IMR-90 (cell line): ENCODE measurements at regions not wholly inside any gene's neighbourhood (a gene's known extent, or its start where the extent isn't known, plus 50 kb on each side); places are given as distances from the start of the nearest gene placed in this dataset.

Source experiments
- ATAC-seq: fragments of 200-7000 bp; cut with Tn5 transposase; 2 replicates; pipeline ENCODE4 v1.9.1; 2020; ENCODE audit warnings: low read depth, mild to moderate bottlenecking, moderate library complexity
- BruUV-seq: library from RNA; stranded (reverse); fragments of 400-500 nt; replicated peaks from 2 replicates; lab custom pipeline; 2021; lab: Mats Ljungman, UMichigan
- CTCF ChIA-PET: fragments of 300-600 bp; formaldehyde crosslinking; extraction: SDS; loops from one replicate; lab custom pipeline; 2021; ENCODE audit warnings: antibody characterized with exemption; lab: Yijun Ruan, JAX
- POLR2A ChIA-PET: fragments of 300-600 bp; sonication (Branson Sonifier 250); formaldehyde crosslinking; loops from one replicate; lab custom pipeline; 2022; ENCODE audit warnings: antibody characterized with exemption; ENCODE audit not compliant: unreplicated experiment; lab: Charles Lee
- DNase-seq: peaks from one replicate; pipeline ENCODE4 v3.0.0; 2013
- H2AFZ ChIP-seq: replicated peaks from 2 replicates; pipeline ENCODE3; 2013; ENCODE audit warnings: low read length, mild to moderate bottlenecking; ENCODE audit not compliant: poor library complexity
- H2AK5ac ChIP-seq: 2 replicates; pipeline ENCODE4 v1.6.1; 2013; ENCODE audit warnings: low read depth, low read length, inconsistent platforms
- H2AK9ac ChIP-seq: replicated peaks from 2 replicates; pipeline ENCODE3; 2013; ENCODE audit warnings: mild to moderate bottlenecking, low read depth, low read length, moderate library complexity; ENCODE audit not compliant: poor library complexity
- H2BK120ac ChIP-seq: 2 replicates; pipeline ENCODE4 v1.6.1; 2013; ENCODE audit warnings: low read depth, low read length, inconsistent platforms
- H2BK15ac ChIP-seq: 3 replicates; pipeline ENCODE4 v1.6.1; 2013; ENCODE audit warnings: low read depth, low read length, inconsistent platforms
- H2BK20ac ChIP-seq: 2 replicates; pipeline ENCODE4 v1.6.1; 2013; ENCODE audit warnings: low read depth, mild to moderate bottlenecking, inconsistent platforms, low read length, moderate library complexity
- H2BK5ac ChIP-seq: 2 replicates; pipeline ENCODE4 v1.6.1; 2013; ENCODE audit warnings: mild to moderate bottlenecking, low read depth, low read length, inconsistent platforms; ENCODE audit not compliant: poor library complexity, severe bottlenecking
- H3K14ac ChIP-seq: replicated peaks from 2 replicates; pipeline ENCODE4 v1.6.1; 2013; ENCODE audit warnings: low read depth, low read length, inconsistent platforms
- H3K18ac ChIP-seq: 2 replicates; pipeline ENCODE4 v1.6.1; 2013; ENCODE audit warnings: low read depth, low read length, control low read depth
- H3K23ac ChIP-seq: 2 replicates; pipeline ENCODE4 v1.6.1; 2013; ENCODE audit warnings: low read depth, low read length, inconsistent platforms
- H3K27ac ChIP-seq: 2 replicates; pipeline ENCODE4 v1.5.1; 2013; ENCODE audit warnings: mild to moderate bottlenecking, control low read depth, low read length; ENCODE audit not compliant: insufficient read depth
- H3K27me3 ChIP-seq: 2 replicates; pipeline ENCODE4 v1.6.1; 2013; ENCODE audit warnings: low read length; ENCODE audit not compliant: control insufficient read depth, insufficient read depth
- H3K36me3 ChIP-seq: 2 replicates; pipeline ENCODE4 v1.6.1; 2013; ENCODE audit warnings: low read length, mixed read lengths; ENCODE audit not compliant: control insufficient read depth, insufficient read depth
- H3K4ac ChIP-seq: 2 replicates; pipeline ENCODE4 v1.6.1; 2013; ENCODE audit warnings: low read depth, low read length, inconsistent platforms
- H3K4me1 ChIP-seq: 2 replicates; pipeline ENCODE4 v1.6.1; 2013; ENCODE audit warnings: low read length, mixed read lengths; ENCODE audit not compliant: control insufficient read depth, insufficient read depth
- H3K4me2 ChIP-seq: 2 replicates; pipeline ENCODE4 v1.6.1; 2013; ENCODE audit warnings: low read depth, mild to moderate bottlenecking, control low read depth, low read length, moderate library complexity
- H3K4me3 ChIP-seq: 2 replicates; pipeline ENCODE4 v1.5.1; 2013; ENCODE audit warnings: low read depth, mild to moderate bottlenecking, control low read depth, low read length, moderate library complexity; ENCODE audit not compliant: insufficient read depth
- H3K56ac ChIP-seq: 2 replicates; pipeline ENCODE4 v1.6.1; 2013; ENCODE audit warnings: low read length, inconsistent platforms; ENCODE audit not compliant: insufficient read depth; ENCODE audit errors: extremely low read depth
- H3K79me1 ChIP-seq, 2 experiments: 2 replicates each; pipeline ENCODE4 v1.6.1; 2013; ENCODE audit warnings: low read length in 2 of 2, inconsistent platforms in 1 of 2, low read depth in 1 of 2
- H3K9ac ChIP-seq: 2 replicates; pipeline ENCODE4 v1.6.1; 2013; ENCODE audit warnings: low read depth, low read length, control low read depth
- H3K9me1 ChIP-seq: 2 replicates; pipeline ENCODE4 v1.6.1; 2013; ENCODE audit warnings: low read length, inconsistent platforms; ENCODE audit not compliant: insufficient read depth
- H3K9me3 ChIP-seq: 2 replicates; pipeline ENCODE4 v1.6.1; 2013; ENCODE audit warnings: low read length; ENCODE audit not compliant: control insufficient read depth, insufficient read depth
- H4K20me1 ChIP-seq: 2 replicates; pipeline ENCODE4 v1.6.1; 2013; ENCODE audit warnings: low read length, inconsistent platforms; ENCODE audit not compliant: insufficient read depth
- H4K5ac ChIP-seq: 2 replicates; pipeline ENCODE4 v1.6.1; 2013; ENCODE audit warnings: mild to moderate bottlenecking, low read depth, low read length, control low read depth
- H4K8ac ChIP-seq, 2 experiments: 2 replicates each; pipeline ENCODE4 v1.6.1; 2013; ENCODE audit warnings: low read depth in 2 of 2, low read length in 2 of 2, control low read depth in 1 of 2, inconsistent platforms in 1 of 2
- H4K91ac ChIP-seq: 2 replicates; pipeline ENCODE4 v1.6.1; 2013; ENCODE audit warnings: low read depth, low read length, inconsistent platforms; ENCODE audit not compliant: insufficient read depth
- BHLHE40 ChIP-seq: fragments of 150-350 bp; IDR thresholded peaks from 2 replicates; pipeline ENCODE4 v1.6.1; 2016; ENCODE audit warnings: mild to moderate bottlenecking, low read depth, low read length
- CHD1 ChIP-seq: IDR thresholded peaks from 2 replicates; pipeline ENCODE4 v1.6.1; 2012; ENCODE audit warnings: low read depth, low read length, improper control_type of control experiment
- CTCF ChIP-seq: conservative IDR thresholded peaks from 2 replicates; pipeline ENCODE4 v1.5.1; 2012; ENCODE audit warnings: mild to moderate bottlenecking, low read depth, low read length, improper control_type of control experiment
- ELK1 ChIP-seq: fragments of 150-350 bp; IDR thresholded peaks from 2 replicates; pipeline ENCODE4 v1.6.1; 2016; ENCODE audit warnings: low read depth, mild to moderate bottlenecking, low read length, moderate library complexity, borderline replicate concordance
- FOS ChIP-seq: fragments of 150-350 bp; IDR thresholded peaks from 2 replicates; pipeline ENCODE4 v1.6.1; 2016; ENCODE audit warnings: low read depth, low read length
- MAZ ChIP-seq: IDR thresholded peaks from 2 replicates; pipeline ENCODE4 v1.6.1; 2012; ENCODE audit warnings: low read depth, mild to moderate bottlenecking, low read length, improper control_type of control experiment, moderate library complexity, borderline replicate concordance
- POLR2A ChIP-seq: IDR thresholded peaks from 2 replicates; pipeline ENCODE4 v1.6.1; 2012; ENCODE audit warnings: mild to moderate bottlenecking, low read depth, low read length
- WGBS, 2 experiments: methylation state at CpG; one replicate each; pipeline versions ENCODE4 v1.1.5 to v1.1.7; 2013; ENCODE audit warnings: missing lambda C conversion rate in 2 of 2; ENCODE audit not compliant: insufficient read length in 1 of 2; ENCODE audit errors: extremely low coverage in 2 of 2; 5-methylcytosine and 5-hydroxymethylcytosine counted together
- dilution Hi-C: fragments of 300-500 bp; cut with HindIII; formaldehyde crosslinking; loops from one replicate; pipeline ENCODE4 v1.14.3; 2018; ENCODE audit warnings: low sequenced_read_pairs; ENCODE audit not compliant: unreplicated experiment
- in situ Hi-C: fragments of 300-500 bp; cut with MboI; formaldehyde crosslinking; loops from 3 replicates; pipeline ENCODE4 v1.14.3; 2019; ENCODE audit warnings: low sequenced_read_pairs, inconsistent platforms, mixed read lengths
- intact Hi-C: fragments of 100-400 bp; cut with micrococcal nuclease; formaldehyde crosslinking; loops from 2 replicates; pipeline ENCODE4 v1.10.0; 2022

GRCh38 chr6:74879976-74880375, 325.9 kb downstream of the COL12A1 start:
- Histone ChIP-seq H4K5ac (no peak overlapping the region), H3K18ac (peak overlapping the region; percentile 81; the same call in 1 of the 2 replicates), H2BK20ac (no peak overlapping the region), H2BK5ac (peak overlapping the region; percentile 79), H3K23ac (no peak overlapping the region), H3K9me3 (no peaks in the 10 kb centered on the region), H4K20me1 (no peaks in the 10 kb centered on the region), H2AK5ac (no peak overlapping the region), H3K79me1 (no peaks in the 10 kb centered on the region), H3K4me2 (peak overlapping the region; percentile 78; the same call in 1 of the 2 replicates), H2BK15ac (no peak overlapping the region), H3K9me1 (peaks cover 6% of the 10 kb centered on the region), H3K27me3 (no peaks in the 10 kb centered on the region), H3K14ac (no peak overlapping the region), H3K27ac (no peak overlapping the region), H3K9ac (no peak overlapping the region), H3K4me1 (peaks cover 8% of the 10 kb centered on the region), H2AFZ (no peak overlapping the region), H3K4me3 (no peak overlapping the region), H3K36me3 (no peaks in the 10 kb centered on the region), H2BK120ac (no peak overlapping the region), H4K91ac (no peak overlapping the region), H2AK9ac (no peak overlapping the region), H4K8ac (no peak overlapping the region), H3K56ac (no peak overlapping the region), H3K4ac (no peak overlapping the region)
- intact Hi-C loops, result no loop called here
- dilution Hi-C loops, result no loop called here
- DNase-seq, result peak; percentile 22
- in situ Hi-C loops, result no loop called here
- 17% methylated on average over 1 of the region's 2 CpGs; no CpG with 5 or more reads in 1 of the 2 experiments for WGBS, 2 experiments
- POLR2A ChIA-PET, result no interaction called here
- ATAC-seq, result no peak
- TF ChIP-seq BHLHE40, result no peak
- TF ChIP-seq MAZ, result no peak
- TF ChIP-seq FOS, result no peak
- no peak for TF ChIP-seq CHD1
- no peak for TF ChIP-seq ELK1
- no peak for TF ChIP-seq POLR2A
- TF ChIP-seq CTCF, result no peak
- BruUV-seq, result no TSS peak
- CTCF ChIA-PET, result interaction anchor here (0.6 kb wide), 1 partner anchor 209 kb away, joined by 3 read pairs; no protein-coding TSS in a partner anchor
